AG10803 (cell line): ENCODE measurements at regions not wholly inside any gene's neighbourhood (a gene's known extent, or its start where the extent isn't known, plus 50 kb on each side); places are given as distances from the start of the nearest gene placed in this dataset.

Experiments
- DNase-seq: peaks from one replicate; pipeline ENCODE4 v3.0.0; 2010; ENCODE audit warnings: low read depth
- H3K4me3 ChIP-seq: 2 replicates; pipeline ENCODE4 v1.5.1; 2011; ENCODE audit warnings: mild to moderate bottlenecking, low read length, control low read depth
- TF ChIP-seq, protein P1 (sequence below): conservative IDR thresholded peaks from 2 replicates; pipeline ENCODE4 v1.5.1; 2011; ENCODE audit warnings: mild to moderate bottlenecking, low read length, control low read depth, inconsistent platforms

DNA sequence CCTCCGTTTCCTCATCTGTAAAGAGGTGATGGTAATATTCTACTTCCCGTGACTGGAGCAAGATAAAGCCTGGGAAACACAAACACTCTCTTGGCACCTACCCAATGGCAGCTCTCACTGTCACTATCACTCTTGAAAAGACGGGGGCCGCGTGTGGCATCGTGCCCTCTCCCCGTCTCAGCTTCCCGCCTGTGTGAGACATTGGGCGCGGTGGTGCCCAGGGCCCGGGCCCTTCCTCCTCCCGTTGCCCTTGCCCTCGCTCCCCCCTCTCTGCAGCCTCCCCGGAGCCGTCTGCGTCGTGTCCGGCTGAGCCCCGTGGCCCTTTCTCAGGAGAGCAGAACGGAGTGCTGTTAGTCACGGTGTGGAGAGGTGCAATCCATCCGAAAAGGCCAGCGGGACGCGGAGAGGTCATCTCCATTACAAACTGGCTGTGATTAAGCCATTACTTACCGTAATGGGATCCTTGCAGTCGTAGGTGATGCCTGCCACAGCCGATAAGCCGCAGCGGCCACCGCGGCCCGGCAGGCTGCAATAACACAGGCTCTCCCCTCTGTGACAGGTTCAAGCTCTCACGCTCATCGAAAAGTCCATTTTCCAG lies 156.4 kb upstream of the ZC3H12A start:
- no peak overlapping the region for H3K4me3 ChIP-seq
- TF ChIP-seq, protein P1, sequence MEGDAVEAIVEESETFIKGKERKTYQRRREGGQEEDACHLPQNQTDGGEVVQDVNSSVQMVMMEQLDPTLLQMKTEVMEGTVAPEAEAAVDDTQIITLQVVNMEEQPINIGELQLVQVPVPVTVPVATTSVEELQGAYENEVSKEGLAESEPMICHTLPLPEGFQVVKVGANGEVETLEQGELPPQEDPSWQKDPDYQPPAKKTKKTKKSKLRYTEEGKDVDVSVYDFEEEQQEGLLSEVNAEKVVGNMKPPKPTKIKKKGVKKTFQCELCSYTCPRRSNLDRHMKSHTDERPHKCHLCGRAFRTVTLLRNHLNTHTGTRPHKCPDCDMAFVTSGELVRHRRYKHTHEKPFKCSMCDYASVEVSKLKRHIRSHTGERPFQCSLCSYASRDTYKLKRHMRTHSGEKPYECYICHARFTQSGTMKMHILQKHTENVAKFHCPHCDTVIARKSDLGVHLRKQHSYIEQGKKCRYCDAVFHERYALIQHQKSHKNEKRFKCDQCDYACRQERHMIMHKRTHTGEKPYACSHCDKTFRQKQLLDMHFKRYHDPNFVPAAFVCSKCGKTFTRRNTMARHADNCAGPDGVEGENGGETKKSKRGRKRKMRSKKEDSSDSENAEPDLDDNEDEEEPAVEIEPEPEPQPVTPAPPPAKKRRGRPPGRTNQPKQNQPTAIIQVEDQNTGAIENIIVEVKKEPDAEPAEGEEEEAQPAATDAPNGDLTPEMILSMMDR, result no peak
- DNase-seq, result no peak

GRCh38 chr1:37318490-37318889 lies 155.9 kb upstream of the ZC3H12A start:
- no peak overlapping the region for H3K4me3 ChIP-seq
- TF ChIP-seq, protein P1, result no peak
- no peak for DNase-seq

- no peak for DNase-seq
- no peak overlapping the region for H3K4me3 ChIP-seq
- TF ChIP-seq, protein P1, result no peak
These were observed 155.1 kb upstream of the ZC3H12A start for GRCh38 chr1:37319284-37319683.

DNA sequence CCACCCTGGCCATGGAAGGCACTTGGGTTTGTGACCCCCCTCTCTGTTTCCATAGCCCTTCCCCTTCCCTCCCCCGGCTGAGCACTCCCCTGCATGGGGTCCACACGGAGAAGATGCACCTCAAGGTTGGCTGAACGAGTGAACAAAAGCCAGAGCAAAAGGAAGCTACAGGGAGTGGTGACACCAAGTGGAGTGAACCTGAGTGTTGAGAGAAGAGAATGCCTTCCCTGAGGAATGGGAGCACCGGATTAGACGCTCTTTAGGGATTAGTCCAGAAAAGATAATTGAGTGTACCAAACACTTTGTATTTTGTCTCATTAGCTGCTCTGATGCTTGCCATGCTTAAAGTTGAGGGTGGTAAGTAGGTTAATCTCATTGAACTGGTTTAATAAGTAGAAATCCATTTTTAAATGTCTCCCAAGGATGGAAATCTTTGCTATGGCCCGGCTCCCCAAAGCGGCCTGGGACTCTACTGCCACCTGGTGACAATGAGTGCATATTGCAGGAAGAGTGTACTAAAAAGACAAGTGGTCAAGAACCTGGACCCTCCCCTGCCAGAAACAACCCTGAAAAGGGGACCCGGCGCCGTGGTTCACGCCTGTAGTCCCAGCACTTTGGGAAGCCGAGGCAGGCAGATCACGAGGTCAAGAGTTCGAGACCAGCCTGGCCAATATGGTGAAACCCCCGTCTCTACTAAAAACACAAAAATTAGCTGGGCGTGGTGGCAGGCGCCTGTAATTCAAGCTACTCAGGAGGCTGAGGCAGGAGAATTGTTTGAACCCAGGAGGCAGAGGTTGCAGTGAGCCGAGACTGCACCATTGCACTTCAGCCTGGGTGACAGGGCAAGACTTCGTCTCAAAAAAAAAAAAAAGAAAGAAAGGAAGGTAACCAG lies 150.6 kb upstream of the ZC3H12A start:
- no peak for DNase-seq
- H3K4me3 ChIP-seq, result no peak overlapping the region

DNA sequence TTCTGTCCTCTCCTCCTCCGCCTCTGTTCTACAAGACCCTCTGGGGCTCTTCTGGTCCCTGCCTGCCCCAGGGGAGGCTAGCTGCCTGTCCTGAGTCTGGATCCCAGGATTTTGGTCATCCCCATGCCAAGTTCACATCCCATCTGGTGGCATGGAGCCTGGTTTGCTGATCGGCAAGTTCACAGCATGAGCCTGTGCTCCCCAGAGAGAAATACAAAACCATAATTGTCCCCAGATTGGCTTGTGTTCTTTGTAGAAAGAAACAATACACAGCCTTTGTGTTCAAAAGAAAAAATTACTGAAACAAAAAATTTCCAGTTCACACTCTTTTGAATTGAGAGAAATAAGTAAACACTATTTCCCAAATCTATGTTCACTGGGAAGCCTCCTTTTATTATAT lies 149.4 kb upstream of the ZC3H12A start:
- TF ChIP-seq, protein P1, result no peak
- DNase-seq, result no peak
- no peak overlapping the region for H3K4me3 ChIP-seq

More for the DNA sequence above, 150.6 kb upstream of the ZC3H12A start:
- TF ChIP-seq, protein P1, result peak; percentile 47

GRCh38 chr1:37325509-37326437 lies 148.6 kb upstream of the ZC3H12A start:
- TF ChIP-seq, protein P1, result no peak
- no peak overlapping the region for H3K4me3 ChIP-seq
- DNase-seq, result no peak
